ACHN (cell line): ENCODE measurements at regions not wholly inside any gene's neighbourhood (a gene's known extent, or its start where the extent isn't known, plus 50 kb on each side); places are given as distances from the start of the nearest gene placed in this dataset.

Experiments used
- DNase-seq: peaks from one replicate; pipeline ENCODE4 v3.0.0-alpha.2; 2015
- in situ Hi-C: cut with HindIII; loops from 2 replicates; pipeline ENCODE4 v1.10.0; 2017; ENCODE audit warnings: low sequenced_read_pairs, low pct_ligation_motif_present, low pct_unique_long_range_greater_than_20kb

GRCh38 chr20:6483727-6484126 lies 283.8 kb upstream of the BMP2 start:
- in situ Hi-C loops = no loop called here
- DNase-seq = no peak

- in situ Hi-C loops = no loop called here
- DNase-seq = no peak
Measured at GRCh38 chr20:6482486-6482885, 285.0 kb upstream of the BMP2 start.

- in situ Hi-C loops = no loop called here
- no peak for DNase-seq
Measured at GRCh38 chr20:6480328-6481200, 286.9 kb upstream of the BMP2 start.

GRCh38 chr20:6473197-6473596 lies 294.3 kb upstream of the BMP2 start:
- in situ Hi-C loops = no loop called here
- no peak for DNase-seq

GRCh38 chr20:6471871-6472270 lies 295.6 kb upstream of the BMP2 start:
- in situ Hi-C loops = no loop called here
- no peak for DNase-seq

GRCh38 chr20:6471110-6471647 lies 296.3 kb upstream of the BMP2 start:
- in situ Hi-C loops = no loop called here
- DNase-seq = no peak

- DNase-seq = no peak
- in situ Hi-C loops = no loop called here
Measured at GRCh38 chr20:6469695-6470094, 297.8 kb upstream of the BMP2 start.

GRCh38 chr20:6468423-6469116 lies 298.9 kb upstream of the BMP2 start:
- in situ Hi-C loops = no loop called here
- DNase-seq = no peak

- no peak for DNase-seq
- in situ Hi-C loops = no loop called here
Measured at GRCh38 chr20:6467562-6467961, 299.9 kb upstream of the BMP2 start.

- DNase-seq = no peak
- in situ Hi-C loops = no loop called here
Measured at GRCh38 chr20:6466075-6466810, 301.2 kb upstream of the BMP2 start.

GRCh38 chr20:6450841-6451240 lies 316.6 kb upstream of the BMP2 start:
- in situ Hi-C loops = no loop called here
- no peak for DNase-seq

- no peak for DNase-seq
- in situ Hi-C loops = no loop called here
Measured at GRCh38 chr20:6440443-6440799, 317.6 kb upstream of the FERMT1 start.

- DNase-seq = no peak
- in situ Hi-C loops = no loop called here
Measured at GRCh38 chr20:6439737-6440442, 317.1 kb upstream of the FERMT1 start.

- in situ Hi-C loops = no loop called here
- no peak for DNase-seq
Measured at GRCh38 chr20:6434131-6434530, 311.3 kb upstream of the FERMT1 start.

GRCh38 chr20:6430381-6430780 lies 307.6 kb upstream of the FERMT1 start:
- in situ Hi-C loops = no loop called here
- no peak for DNase-seq

GRCh38 chr20:6426287-6426891 lies 303.6 kb upstream of the FERMT1 start:
- in situ Hi-C loops = no loop called here
- no peak for DNase-seq

GRCh38 chr20:6421321-6422248 lies 298.8 kb upstream of the FERMT1 start:
- DNase-seq = no peak
- in situ Hi-C loops = no loop called here
